Kidney (tissue), 13 donors: ENCODE measurements at regions not wholly inside any gene's neighbourhood (a gene's known extent, or its start where the extent isn't known, plus 50 kb on each side); places are given as distances from the start of the nearest gene placed in this dataset.

Experiments
- DNase-seq, 5 donors: peaks; one replicate each; pipeline ENCODE4 v3.0.0-alpha.2; 2013 to 2020
- FAIRE-seq: peaks from 2 replicates; lab custom pipeline; 2012; peaks lifted over from hg19 to GRCh38; lab: Jason Lieb, UNC
- H3K27ac ChIP-seq, 2 donors: one replicate each; pipeline ENCODE4 v1.7.0; 2013; ENCODE audit warnings: low read depth in 2 of 2, low read length in 2 of 2, inconsistent platforms in 1 of 2
- H3K27me3 ChIP-seq: one replicate; pipeline ENCODE4 v1.7.1; 2013; ENCODE audit warnings: low read length, inconsistent platforms; ENCODE audit not compliant: control insufficient read depth, insufficient read depth
- H3K36me3 ChIP-seq, 3 donors: one replicate each; pipeline versions ENCODE4 v1.7.0 to v1.7.1; 2013; ENCODE audit warnings: low read length in 3 of 3, control low read depth in 1 of 3, inconsistent platforms in 1 of 3; ENCODE audit not compliant: insufficient read depth in 3 of 3, control insufficient read depth in 2 of 3
- H3K4me1 ChIP-seq, 3 donors: one replicate each; pipeline versions ENCODE4 v1.7.0 to v1.7.1; 2013; ENCODE audit warnings: low read length in 3 of 3, inconsistent platforms in 1 of 3, low read depth in 1 of 3; ENCODE audit not compliant: control insufficient read depth in 2 of 3, insufficient read depth in 2 of 3
- H3K4me3 ChIP-seq, 3 donors: one replicate each; pipeline versions ENCODE4 v1.7.0 to v1.8.1; 2013; ENCODE audit warnings: low read length in 3 of 3, control low read depth in 1 of 3, inconsistent platforms in 1 of 3
- H3K9ac ChIP-seq, 3 donors: one replicate each; pipeline versions ENCODE4 v1.7.0 to v1.7.1; 2013; ENCODE audit warnings: low read length in 3 of 3, control low read depth in 1 of 3, inconsistent platforms in 1 of 3
- H3K9me3 ChIP-seq, 3 donors: one replicate each; pipeline versions ENCODE4 v1.7.0 to v1.7.1; 2013; ENCODE audit warnings: low read length in 3 of 3, control low read depth in 1 of 3, inconsistent platforms in 1 of 3; ENCODE audit not compliant: control insufficient read depth in 2 of 3, insufficient read depth in 1 of 3
- CTCF ChIP-seq: IDR thresholded peaks from 3 replicates; pipeline ENCODE4 v1.5.1; 2012; ENCODE audit warnings: mild to moderate bottlenecking, moderate library complexity, borderline replicate concordance; ENCODE audit not compliant: insufficient read depth; ENCODE audit errors: extremely low read depth
- intact Hi-C: fragments of 100-400 bp; cut with DNase I; formaldehyde crosslinking; loops from one replicate; pipeline ENCODE4 v1.11.1; 2022
- donor health status: control.
- donor health status: control.
- donor health status: control.
- donor health status: control.
- donor health status: control.
- donor health status: DM: yes; HTN: yes; CAD: no.
- donor health status: Normal renal cell carcinoma (clear cell type).

- Histone ChIP-seq H3K27me3 (no peaks in the 10 kb centered on the region), H3K36me3 (no peaks in the 10 kb centered on the region), H3K4me1 (peaks cover 0 to 2% (median 0%) of the 10 kb centered on the region in 3 donors), H3K4me3 (no peak overlapping the region), H3K9me3 (no peaks in the 10 kb centered on the region), H3K27ac (no peak overlapping the region), H3K9ac (no peak overlapping the region)
- intact Hi-C loops, result no loop called here
- TF ChIP-seq CTCF, result no peak
- FAIRE-seq (no peak), DNase-seq (no peak)
Measured at GRCh38 chr2:144012304-144012703, 507.6 kb downstream of the ZEB2 start.

- no peak overlapping the region for H3K9ac ChIP-seq
- no peak for TF ChIP-seq CTCF
- no peaks in the 10 kb centered on the region for H3K36me3 ChIP-seq
- H3K27ac ChIP-seq, result no peak overlapping the region
- H3K9me3 ChIP-seq, result no peaks in the 10 kb centered on the region
- peaks cover 0 to 2% (median 0%) of the 10 kb centered on the region in 3 donors for H3K4me1 ChIP-seq
- no peaks in the 10 kb centered on the region for H3K27me3 ChIP-seq
- FAIRE-seq, result no peak
- no peak for DNase-seq
- intact Hi-C loops, result no loop called here
- no peak overlapping the region for H3K4me3 ChIP-seq
Measured at GRCh38 chr2:144011553-144011952, 508.4 kb downstream of the ZEB2 start.

- Histone ChIP-seq H3K27me3 (no peaks in the 10 kb centered on the region), H3K9ac (no peak overlapping the region), H3K4me1 (peaks cover 0 to 2% (median 0%) of the 10 kb centered on the region in 3 donors), H3K9me3 (no peaks in the 10 kb centered on the region), H3K36me3 (no peaks in the 10 kb centered on the region), H3K27ac (no peak overlapping the region), H3K4me3 (no peak overlapping the region)
- no peak for TF ChIP-seq CTCF
- intact Hi-C loops, result no loop called here
- no peak for DNase-seq
- peak; percentile 27 for FAIRE-seq
Measured at GRCh38 chr2:144011098-144011497, 508.8 kb downstream of the ZEB2 start.
